Keratinocyte (primary cell): ENCODE measurements at regions not wholly inside any gene's neighbourhood (a gene's known extent, or its start where the extent isn't known, plus 50 kb on each side); places are given as distances from the start of the nearest gene placed in this dataset.

ENCODE experiments used
- DNase-seq: peaks from one replicate; pipeline ENCODE4 v3.0.0-alpha.2; 2011; ENCODE audit warnings: low read depth, missing footprints, low spot score
- FAIRE-seq: peaks from 2 replicates; lab custom pipeline; 2011; peaks lifted over from hg19 to GRCh38; lab: Jason Lieb, UNC
- H2AFZ ChIP-seq: 2 replicates; pipeline ENCODE4 v1.6.0; 2012; ENCODE audit warnings: low read length, control low read depth, inconsistent platforms; ENCODE audit not compliant: control insufficient read depth
- H3K27ac ChIP-seq: 2 replicates; pipeline ENCODE4 v1.5.1; 2011; ENCODE audit warnings: low read length; ENCODE audit not compliant: control insufficient read depth, insufficient read depth
- H3K27me3 ChIP-seq: 3 replicates; pipeline ENCODE4 v1.6.0; 2011; ENCODE audit warnings: low read length; ENCODE audit not compliant: control insufficient read depth, insufficient read depth; ENCODE audit errors: extremely low read depth
- H3K36me3 ChIP-seq, 2 experiments: 2 replicates in 1 of 2; 3 replicates in 1 of 2; pipeline ENCODE4 v1.5.1; 2011; ENCODE audit warnings: low read length in 2 of 2, mild to moderate bottlenecking in 1 of 2; ENCODE audit not compliant: control insufficient read depth in 2 of 2, insufficient read depth in 2 of 2; ENCODE audit errors: extremely low read depth in 1 of 2
- H3K4me1 ChIP-seq: 3 replicates; pipeline ENCODE4 v1.5.1; 2011; ENCODE audit warnings: low read length; ENCODE audit not compliant: control insufficient read depth, insufficient read depth; ENCODE audit errors: extremely low read depth
- H3K4me2 ChIP-seq: 3 replicates; pipeline ENCODE4 v1.6.0; 2011; ENCODE audit warnings: low read depth, low read length; ENCODE audit not compliant: control insufficient read depth, insufficient read depth; ENCODE audit errors: extremely low read depth
- H3K4me3 ChIP-seq, 3 experiments: fragments of 200-600 bp in 1 of 3; sonication (generic) in 1 of 3; 2 replicates in 2 of 3; 3 replicates in 1 of 3; pipeline ENCODE4 v1.5.1; 2011 to 2016; ENCODE audit warnings: low read length in 3 of 3, mild to moderate bottlenecking in 3 of 3, control low read depth in 2 of 3, inconsistent platforms in 1 of 3, low read depth in 1 of 3, mixed read lengths in 1 of 3, mixed run types in 1 of 3, moderate library complexity in 1 of 3; ENCODE audit not compliant: control insufficient read depth in 2 of 3, insufficient read depth in 2 of 3; ENCODE audit errors: extremely low read depth in 1 of 3
- H3K79me2 ChIP-seq: 2 replicates; pipeline ENCODE4 v1.6.0; 2012; ENCODE audit warnings: low read length; ENCODE audit not compliant: control insufficient read depth, insufficient read depth
- H3K9ac ChIP-seq: 3 replicates; pipeline ENCODE4 v1.6.0; 2011; ENCODE audit warnings: low read length; ENCODE audit not compliant: control insufficient read depth, insufficient read depth; ENCODE audit errors: extremely low read depth
- H3K9me1 ChIP-seq: 3 replicates; pipeline ENCODE4 v1.6.0; 2011; ENCODE audit warnings: low read length; ENCODE audit not compliant: control insufficient read depth, insufficient read depth; ENCODE audit errors: extremely low read depth
- H3K9me3 ChIP-seq: 2 replicates; pipeline ENCODE4 v1.5.1; 2012; ENCODE audit warnings: low read depth, low read length; ENCODE audit not compliant: control insufficient read depth
- H4K20me1 ChIP-seq: 3 replicates; pipeline ENCODE4 v1.6.0; 2011; ENCODE audit warnings: low read length; ENCODE audit not compliant: control insufficient read depth, insufficient read depth; ENCODE audit errors: extremely low read depth
- CTCF ChIP-seq, 3 experiments: IDR thresholded peaks in 1 of 3; conservative IDR thresholded peaks in 1 of 3; optimal IDR thresholded peaks in 1 of 3; 2 replicates in 2 of 3; 3 replicates in 1 of 3; pipeline versions ENCODE3 to v1.5.1; 2011; ENCODE audit warnings: low read length in 3 of 3, mild to moderate bottlenecking in 3 of 3, moderate library complexity in 2 of 3, control low read depth in 1 of 3, inconsistent platforms in 1 of 3; ENCODE audit not compliant: insufficient read depth in 2 of 3; ENCODE audit errors: extremely low read depth in 1 of 3
- EZH2 ChIP-seq: IDR thresholded peaks from one replicate; pipeline ENCODE4 v1.6.1; 2012; ENCODE audit warnings: inconsistent platforms, mild to moderate bottlenecking, low read length, moderate library complexity
- dilution Hi-C: fragments of 300-500 bp; cut with MboI; formaldehyde crosslinking; loops from one replicate; pipeline ENCODE4 v1.7.0; 2020; ENCODE audit warnings: low sequenced_read_pairs; ENCODE audit not compliant: extremely low pct_ligation_motif_present

- no peak for TF ChIP-seq EZH2
- TF ChIP-seq CTCF (optimal IDR thresholded peaks at IDR 0.05 in 1 of 3, IDR thresholded peaks at IDR 0.05 in 1 of 3, conservative IDR thresholded peaks at IDR 0.05 in 1 of 3; ENCODE audit: extremely low read depth in 1 of 3, insufficient read depth in 2 of 3, low read length in 3 of 3), result no peak
- Histone ChIP-seq H3K36me3 (no peaks in the 10 kb centered on the region), H3K79me2 (no peaks in the 10 kb centered on the region), H3K4me1 (no peaks in the 10 kb centered on the region), H3K9me1 (no peaks in the 10 kb centered on the region), H3K9ac (no peak overlapping the region), H3K4me2 (no peak overlapping the region), H3K9me3 (no peaks in the 10 kb centered on the region), H2AFZ (no peak overlapping the region), H3K27me3 (no peaks in the 10 kb centered on the region), H4K20me1 (no peaks in the 10 kb centered on the region), H3K27ac (no peak overlapping the region), H3K4me3 (no peak overlapping the region)
- no peak for DNase-seq
- FAIRE-seq, result no peak
- dilution Hi-C loops, result no loop called here
Observed at GRCh38 chr12:11568762-11569478, 80.6 kb upstream of the ETV6 start.

GRCh38 chr12:11569716-11570115 lies 79.8 kb upstream of the ETV6 start:
- Histone ChIP-seq H2AFZ (no peak overlapping the region), H3K27me3 (no peaks in the 10 kb centered on the region), H3K9me3 (no peaks in the 10 kb centered on the region), H4K20me1 (no peaks in the 10 kb centered on the region), H3K9me1 (no peaks in the 10 kb centered on the region), H3K4me1 (no peaks in the 10 kb centered on the region), H3K36me3 (no peaks in the 10 kb centered on the region), H3K9ac (no peak overlapping the region), H3K4me2 (no peak overlapping the region), H3K27ac (no peak overlapping the region), H3K79me2 (no peaks in the 10 kb centered on the region), H3K4me3 (no peak overlapping the region)
- TF ChIP-seq CTCF (optimal IDR thresholded peaks at IDR 0.05 in 1 of 3, IDR thresholded peaks at IDR 0.05 in 1 of 3, conservative IDR thresholded peaks at IDR 0.05 in 1 of 3; ENCODE audit: extremely low read depth in 1 of 3, insufficient read depth in 2 of 3, low read length in 3 of 3) (no peak), EZH2 (no peak)
- FAIRE-seq (no peak), DNase-seq (no peak)
- dilution Hi-C loops, result no loop called here
